OCI-M2 (cell line): ENCODE measurements at regions not wholly inside any gene's neighbourhood (a gene's known extent, or its start where the extent isn't known, plus 50 kb on each side); places are given as distances from the start of the nearest gene placed in this dataset.
"Not testable (repeated sequence)": the region's sequence is repeated elsewhere in the genome, so short reads cannot be mapped to it uniquely, and the experiment has no call there.

Source experiments
- DNase-seq: peaks from one replicate; lab custom pipeline; 2025; ENCODE audit not compliant: unreplicated experiment; lab: John Stamatoyannopoulos, UW

DNA sequence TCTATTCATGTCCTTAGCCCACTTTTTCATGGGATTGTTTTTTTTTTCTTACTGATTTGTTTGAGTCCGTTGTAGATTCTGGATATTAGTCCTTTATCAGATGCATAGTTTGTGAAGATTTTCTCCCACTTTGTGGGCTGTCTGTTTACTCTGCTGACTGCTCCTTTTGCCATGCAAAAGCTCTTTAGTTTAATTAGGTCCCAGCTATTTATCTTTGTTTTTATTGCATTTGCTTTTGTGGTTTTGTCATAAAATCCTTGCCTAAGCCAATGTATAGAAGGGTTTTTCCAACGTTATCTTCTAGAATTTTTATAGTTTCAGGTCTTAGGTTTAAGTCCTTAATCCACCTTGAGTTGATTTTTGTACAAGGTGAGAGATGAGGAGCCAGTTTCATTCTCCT, 358.9 kb downstream of the ADAMTS20 start:
- not testable (repeated sequence) for DNase-seq

GRCh38 chr12:43192442-43192841, 359.6 kb downstream of the ADAMTS20 start:
- DNase-seq = not testable (repeated sequence)

GRCh38 chr12:43180242-43180641, 371.8 kb downstream of the ADAMTS20 start:
- no peak for DNase-seq

- no peak for DNase-seq
Observed at GRCh38 chr12:43179486-43179885, 372.5 kb downstream of the ADAMTS20 start.

DNA sequence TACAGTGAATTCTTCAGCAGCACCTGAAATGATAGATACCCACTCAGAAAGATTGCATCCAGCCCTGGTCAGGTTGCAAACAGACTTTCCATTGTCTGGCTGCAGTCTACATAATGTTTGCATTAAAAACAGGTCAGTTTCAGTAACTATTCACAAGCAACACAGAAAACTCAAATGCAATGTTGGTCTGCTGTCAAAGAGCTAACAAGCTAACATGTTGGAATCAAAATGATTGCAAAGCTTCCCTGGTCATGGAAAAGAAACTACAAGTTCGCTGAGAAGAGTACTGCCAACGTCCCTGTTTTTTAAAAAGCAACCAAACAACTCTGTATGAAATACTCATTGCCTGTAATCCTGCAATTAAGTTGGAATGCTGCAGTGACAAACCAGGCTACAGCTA, 374.7 kb downstream of the ADAMTS20 start:
- no peak for DNase-seq

GRCh38 chr12:43169115-43169681, 382.8 kb downstream of the ADAMTS20 start:
- DNase-seq = no peak

DNA sequence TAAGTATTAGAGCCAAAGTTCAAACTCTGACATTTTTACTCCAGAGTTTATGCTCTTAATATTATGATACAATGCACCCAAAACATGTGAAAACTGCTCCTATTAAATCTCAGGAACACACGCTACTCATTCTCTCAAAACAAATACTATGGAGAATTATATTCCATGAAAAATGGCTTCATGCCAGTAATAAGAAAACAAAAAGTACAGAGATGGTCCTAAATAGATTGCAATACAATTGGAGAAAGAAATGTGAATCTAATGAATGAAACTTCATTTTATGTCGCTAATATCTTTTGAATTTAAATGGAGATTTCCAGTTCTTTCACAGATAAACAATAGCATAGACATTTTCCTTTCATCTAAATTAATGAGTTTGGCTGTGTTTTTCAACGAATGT, 384.3 kb downstream of the ADAMTS20 start:
- DNase-seq = no peak

DNA sequence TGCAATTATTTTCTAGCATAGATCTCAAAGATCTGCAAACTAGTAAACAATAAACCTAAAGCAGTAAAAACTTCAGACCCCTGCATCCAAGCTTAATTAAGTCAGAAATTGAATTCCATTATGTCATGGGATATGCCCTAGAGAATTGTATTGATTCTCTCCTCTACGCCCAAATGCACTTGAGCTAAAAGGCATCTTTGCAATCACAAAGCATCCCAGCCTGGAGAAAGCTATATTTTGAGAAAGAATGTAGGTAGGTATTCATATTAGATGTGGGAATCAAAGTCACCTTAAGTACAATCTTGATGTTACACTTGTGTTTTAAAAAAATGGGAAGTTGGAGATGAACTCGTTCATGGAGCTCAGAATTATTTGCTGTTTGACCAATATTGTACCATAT, 386.7 kb downstream of the ADAMTS20 start:
- no peak for DNase-seq

DNA sequence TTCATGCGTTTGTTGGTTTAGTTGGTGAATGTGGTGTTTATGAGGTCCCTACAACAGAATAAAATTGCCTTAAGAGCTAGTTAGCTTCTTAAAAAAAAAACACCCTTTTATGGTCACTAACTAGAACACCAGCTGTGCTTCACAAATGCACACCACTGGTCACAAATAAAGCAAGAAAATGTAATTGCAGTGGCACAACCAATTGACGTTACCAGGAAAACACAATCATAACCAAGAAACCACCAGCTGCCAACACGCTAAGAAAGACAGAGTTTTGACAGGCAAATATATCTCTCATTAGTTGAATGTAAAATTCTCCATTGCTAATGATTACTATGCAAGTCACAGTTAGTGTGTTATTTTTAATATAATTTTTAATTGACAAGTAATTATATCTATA, 389.9 kb downstream of the ADAMTS20 start:
- DNase-seq = no peak

DNA sequence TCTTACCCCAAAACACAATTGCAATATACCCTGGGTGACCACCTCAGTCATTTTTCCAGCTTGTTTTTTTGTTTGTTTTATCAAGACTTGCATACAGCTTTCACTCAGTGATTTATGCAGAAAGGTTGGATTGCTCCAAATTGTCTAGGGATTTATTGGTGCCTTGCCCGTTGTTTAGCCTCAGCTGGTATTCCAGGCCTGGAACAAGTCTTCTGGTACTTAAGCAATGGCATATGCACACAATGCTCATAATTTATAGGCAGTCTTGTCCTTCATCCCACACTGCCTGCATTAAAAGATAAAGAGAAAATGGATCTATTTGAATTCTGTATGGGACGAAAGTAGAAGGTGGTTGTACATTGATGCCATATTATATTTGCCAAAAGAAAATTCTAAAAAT, 392.5 kb downstream of the ADAMTS20 start:
- DNase-seq = no peak

GRCh38 chr12:43158126-43158525, 393.9 kb downstream of the ADAMTS20 start:
- no peak for DNase-seq

- no peak for DNase-seq
Observed at GRCh38 chr12:43155376-43155775, 396.6 kb downstream of the ADAMTS20 start.

GRCh38 chr12:43154498-43155045, 397.4 kb downstream of the ADAMTS20 start:
- DNase-seq = no peak

GRCh38 chr12:43151441-43151981, 400.5 kb downstream of the ADAMTS20 start:
- DNase-seq = no peak

- DNase-seq = no peak
Observed at GRCh38 chr12:43148691-43149090, 403.3 kb downstream of the ADAMTS20 start.

- DNase-seq = no peak
Observed at GRCh38 chr12:43147878-43148277, 404.1 kb downstream of the ADAMTS20 start.

DNA sequence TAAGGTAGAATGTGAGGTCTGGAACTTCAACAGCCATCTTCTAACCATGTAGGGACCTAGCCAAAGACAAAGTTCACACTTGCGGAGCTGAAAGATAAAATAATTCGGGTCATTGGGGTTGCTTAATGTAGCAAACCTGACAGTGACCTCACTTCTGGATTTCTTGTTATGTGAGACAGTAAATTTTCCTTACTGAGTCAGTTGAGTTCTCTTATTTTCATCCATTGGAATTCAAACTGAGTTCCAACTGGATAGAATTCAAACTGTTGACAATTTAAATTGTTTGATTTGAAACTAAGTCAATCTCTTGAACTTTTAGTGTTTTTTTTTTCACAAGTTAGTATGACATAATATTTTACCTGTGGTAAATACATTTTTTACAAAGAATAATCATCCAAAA, 406.5 kb downstream of the ADAMTS20 start:
- no peak for DNase-seq

GRCh38 chr12:43143278-43143677, 408.7 kb downstream of the ADAMTS20 start:
- DNase-seq = no peak

- no peak for DNase-seq
Observed at GRCh38 chr12:43132291-43132690, 419.7 kb downstream of the ADAMTS20 start.

GRCh38 chr12:43131301-43131700, 420.7 kb downstream of the ADAMTS20 start:
- no peak for DNase-seq

DNA sequence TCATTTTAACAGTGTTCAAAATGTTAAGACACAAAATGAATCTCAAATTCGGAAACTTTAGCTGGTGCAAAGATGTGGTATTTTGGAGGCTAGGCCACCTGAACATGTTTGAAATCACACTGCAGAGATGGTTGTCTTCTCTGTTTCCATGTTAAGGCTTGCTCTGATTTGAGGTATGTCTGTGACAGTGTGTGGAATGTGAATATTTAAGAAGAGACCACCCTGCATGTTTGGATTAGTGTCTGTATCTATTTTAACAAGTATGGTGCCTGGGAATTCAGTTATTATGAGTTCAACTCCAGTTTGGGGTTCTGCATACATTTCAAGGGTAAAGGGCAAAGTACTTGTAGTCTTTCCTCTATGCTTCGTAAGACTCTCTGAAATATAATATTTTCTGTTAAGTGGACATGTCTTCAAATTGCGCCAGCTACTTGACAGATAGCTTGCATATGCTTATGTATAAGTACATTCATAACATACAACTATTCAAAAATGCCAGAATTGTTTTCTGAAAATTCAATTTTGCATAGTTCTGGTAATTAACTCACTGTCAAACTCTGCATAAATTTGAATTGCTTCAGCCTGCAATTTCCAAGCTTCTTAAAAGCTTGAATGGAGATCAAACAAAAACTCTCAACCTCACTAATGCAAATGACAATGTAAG, 424.0 kb downstream of the ADAMTS20 start:
- no peak for DNase-seq

GRCh38 chr12:43126652-43127375, 425.2 kb downstream of the ADAMTS20 start:
- no peak for DNase-seq
